SU-DHL-6 (cell line): ENCODE measurements at regions not wholly inside any gene's neighbourhood (a gene's known extent, or its start where the extent isn't known, plus 50 kb on each side); places are given as distances from the start of the nearest gene placed in this dataset.

Experiments used
- H2AFZ ChIP-seq: fragments of 200-600 bp; sonication (generic); 2 replicates; pipeline ENCODE4 v1.6.1; 2014; ENCODE audit warnings: low read depth, mild to moderate bottlenecking, moderate library complexity, mixed read lengths, antibody characterized with exemption, low read length; ENCODE audit not compliant: severe bottlenecking
- H3F3A ChIP-seq: fragments of 200-600 bp; shearing (Covaris generic); 2 replicates; pipeline ENCODE4 v1.6.0; 2016; ENCODE audit warnings: antibody characterized with exemption, mild to moderate bottlenecking; ENCODE audit not compliant: insufficient read depth
- H3K27ac ChIP-seq: fragments of 200-600 bp; sonication (generic); 2 replicates; pipeline ENCODE4 v1.5.1; 2016; ENCODE audit warnings: low read depth, mild to moderate bottlenecking, low read length, moderate library complexity, mixed read lengths
- H3K27me3 ChIP-seq: fragments of 200-600 bp; sonication (generic), shearing (Covaris generic); 2 replicates; pipeline ENCODE4 v1.6.0; 2014; ENCODE audit warnings: mild to moderate bottlenecking, low read length
- H3K36me3 ChIP-seq: fragments of 200-600 bp; sonication (generic); 2 replicates; pipeline ENCODE4 v1.6.1; 2014; ENCODE audit warnings: mild to moderate bottlenecking, low read length, mixed read lengths
- H3K4me2 ChIP-seq: fragments of 300-600, 200-600 bp; shearing (Covaris generic), sonication (generic); 2 replicates; pipeline ENCODE4 v1.6.0; 2014; ENCODE audit warnings: low read length, low read depth, mild to moderate bottlenecking; ENCODE audit not compliant: poor library complexity, severe bottlenecking
- H3K4me3 ChIP-seq: fragments of 200-600 bp; sonication (generic); 2 replicates; pipeline ENCODE4 v1.5.1; 2014; ENCODE audit warnings: antibody characterized with exemption, low read length, mild to moderate bottlenecking, mixed read lengths; ENCODE audit not compliant: insufficient read depth, poor library complexity, severe bottlenecking
- H3K79me2 ChIP-seq: fragments of 200-600 bp; sonication (generic); 2 replicates; pipeline ENCODE4 v1.6.1; 2014; ENCODE audit warnings: mild to moderate bottlenecking, low read length, moderate library complexity; ENCODE audit not compliant: insufficient read depth
- H3K9ac ChIP-seq: fragments of 200-600 bp; sonication (generic); 2 replicates; pipeline ENCODE4 v1.7.0; 2014; ENCODE audit warnings: mild to moderate bottlenecking, low read length
- H3K9me2 ChIP-seq: fragments of 200-600 bp; sonication (generic); replicated peaks from 2 replicates; pipeline ENCODE4 v1.6.1; 2014; ENCODE audit warnings: low read length; ENCODE audit not compliant: insufficient read depth
- H3K9me3 ChIP-seq: fragments of 200-600 bp; sonication (generic); 2 replicates; pipeline ENCODE4 v1.6.1; 2014; ENCODE audit warnings: low read length, mixed read lengths; ENCODE audit not compliant: insufficient read depth
- H4K20me1 ChIP-seq: fragments of 200-600 bp; sonication (generic); 2 replicates; pipeline ENCODE4 v1.6.1; 2014; ENCODE audit warnings: low read depth, mild to moderate bottlenecking, antibody characterized with exemption, low read length, moderate library complexity, mixed read lengths
- CTCF ChIP-seq: fragments of 200-600 bp; sonication (generic); IDR thresholded peaks from one replicate; pipeline ENCODE4 v1.5.1; 2017; ENCODE audit warnings: antibody characterized with exemption, mild to moderate bottlenecking, low read length, moderate library complexity; ENCODE audit not compliant: insufficient read depth, poor library complexity, severe bottlenecking
- EZH2phosphoT487 ChIP-seq: fragments of 200-600 bp; sonication (generic), shearing (Covaris generic); conservative IDR thresholded peaks from 2 replicates; pipeline ENCODE4 v1.6.1; 2018; ENCODE audit warnings: mild to moderate bottlenecking, antibody characterized with exemption, low read length, moderate library complexity, mixed read lengths

GRCh38 chr1:234845097-234845660 lies 235.2 kb upstream of the IRF2BP2 start:
- Histone ChIP-seq H3K79me2 (no peaks in the 10 kb centered on the region), H4K20me1 (no peaks in the 10 kb centered on the region), H3K36me3 (no peaks in the 10 kb centered on the region), H3K27me3 (no peaks in the 10 kb centered on the region), H3K9ac (no peak overlapping the region), H3K9me3 (no peaks in the 10 kb centered on the region), H3K9me2 (no peaks in the 10 kb centered on the region), H3F3A (no peaks in the 10 kb centered on the region), H3K4me3 (no peak overlapping the region), H3K4me2 (no peak overlapping the region), H2AFZ (no peak overlapping the region), H3K27ac (no peak overlapping the region)
- TF ChIP-seq EZH2phosphoT487 (no peak), CTCF (no peak)

- Histone ChIP-seq H3F3A (no peaks in the 10 kb centered on the region), H2AFZ (no peak overlapping the region), H3K9ac (no peak overlapping the region), H3K4me3 (no peak overlapping the region), H3K36me3 (no peaks in the 10 kb centered on the region), H3K27ac (no peak overlapping the region), H3K27me3 (no peaks in the 10 kb centered on the region), H3K79me2 (no peaks in the 10 kb centered on the region), H4K20me1 (no peaks in the 10 kb centered on the region), H3K9me2 (no peaks in the 10 kb centered on the region), H3K9me3 (no peaks in the 10 kb centered on the region), H3K4me2 (no peak overlapping the region)
- TF ChIP-seq EZH2phosphoT487 (no peak), CTCF (no peak)
Observed at GRCh38 chr1:234844479-234845031, 234.6 kb upstream of the IRF2BP2 start.

- Histone ChIP-seq H4K20me1 (no peaks in the 10 kb centered on the region), H3K4me2 (no peak overlapping the region), H3K4me3 (no peak overlapping the region), H3K36me3 (no peaks in the 10 kb centered on the region), H3F3A (no peaks in the 10 kb centered on the region), H3K9ac (no peak overlapping the region), H3K27me3 (no peaks in the 10 kb centered on the region), H3K9me2 (no peaks in the 10 kb centered on the region), H3K9me3 (no peaks in the 10 kb centered on the region), H2AFZ (no peak overlapping the region), H3K27ac (no peak overlapping the region), H3K79me2 (no peaks in the 10 kb centered on the region)
- no peak for TF ChIP-seq CTCF
- TF ChIP-seq EZH2phosphoT487, result no peak
Observed at GRCh38 chr1:234843946-234844345, 234.0 kb upstream of the IRF2BP2 start.
